HUES64 (cell line): ENCODE measurements at regions not wholly inside any gene's neighbourhood (a gene's known extent, or its start where the extent isn't known, plus 50 kb on each side); places are given as distances from the start of the nearest gene placed in this dataset.
"Not testable (repeated sequence)": the region's sequence is repeated elsewhere in the genome, so short reads cannot be mapped to it uniquely, and the experiment has no call there.

Source experiments
- H3K27ac ChIP-seq: 2 replicates; pipeline ENCODE4 v1.7.0; 2013; ENCODE audit warnings: low read depth, low read length, inconsistent platforms
- H3K27me3 ChIP-seq: 2 replicates; pipeline ENCODE4 v1.6.1; 2013; ENCODE audit warnings: mild to moderate bottlenecking, low read length; ENCODE audit not compliant: insufficient read depth
- H3K36me3 ChIP-seq: 2 replicates; pipeline ENCODE4 v1.6.1; 2013; ENCODE audit warnings: mild to moderate bottlenecking, low read length; ENCODE audit not compliant: insufficient read depth
- H3K4me1 ChIP-seq: 2 replicates; pipeline ENCODE4 v1.6.1; 2013; ENCODE audit warnings: mild to moderate bottlenecking, low read length, moderate library complexity; ENCODE audit not compliant: insufficient read depth
- H3K4me3 ChIP-seq: 2 replicates; pipeline ENCODE4 v1.5.1; 2013; ENCODE audit warnings: mild to moderate bottlenecking, low read length, moderate library complexity
- H3K9ac ChIP-seq: 2 replicates; pipeline ENCODE4 v1.6.1; 2013; ENCODE audit warnings: mild to moderate bottlenecking, low read depth, low read length
- H3K9me3 ChIP-seq: 2 replicates; pipeline ENCODE4 v1.6.1; 2013; ENCODE audit warnings: low read depth, low read length; ENCODE audit not compliant: insufficient read depth
- WGBS: fragments of 150-250, 120-280 bp; methylation state at CpG from one replicate; pipeline ENCODE4 v1.1.7; 2013; ENCODE audit warnings: missing lambda C conversion rate; 5-methylcytosine and 5-hydroxymethylcytosine counted together

DNA sequence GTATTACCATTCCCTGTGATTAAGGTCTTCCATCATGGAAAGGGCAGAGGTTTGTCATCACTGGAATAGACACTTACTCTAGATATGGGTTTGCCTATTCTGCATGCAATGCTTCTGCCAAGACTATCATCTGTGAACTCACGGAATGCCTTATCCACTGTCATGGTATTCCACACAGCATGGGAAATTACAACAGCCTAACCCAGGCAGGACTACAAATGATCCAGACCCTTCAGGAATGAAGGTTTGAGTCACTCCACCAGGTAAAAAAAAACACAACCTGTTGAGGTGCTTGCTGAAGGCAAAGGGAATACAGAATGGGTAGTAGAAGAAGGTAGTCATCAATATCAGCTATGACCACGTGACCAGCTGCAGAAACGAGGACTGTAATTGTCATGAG, 89.0 kb upstream of the RANBP6 start:
- not testable (repeated sequence) for H3K9ac ChIP-seq, H3K27ac ChIP-seq, H3K36me3 ChIP-seq, H3K9me3 ChIP-seq, H3K4me3 ChIP-seq, H3K4me1 ChIP-seq, H3K27me3 ChIP-seq
- 97% methylated on average over 1 of the region's 3 CpGs for WGBS

DNA sequence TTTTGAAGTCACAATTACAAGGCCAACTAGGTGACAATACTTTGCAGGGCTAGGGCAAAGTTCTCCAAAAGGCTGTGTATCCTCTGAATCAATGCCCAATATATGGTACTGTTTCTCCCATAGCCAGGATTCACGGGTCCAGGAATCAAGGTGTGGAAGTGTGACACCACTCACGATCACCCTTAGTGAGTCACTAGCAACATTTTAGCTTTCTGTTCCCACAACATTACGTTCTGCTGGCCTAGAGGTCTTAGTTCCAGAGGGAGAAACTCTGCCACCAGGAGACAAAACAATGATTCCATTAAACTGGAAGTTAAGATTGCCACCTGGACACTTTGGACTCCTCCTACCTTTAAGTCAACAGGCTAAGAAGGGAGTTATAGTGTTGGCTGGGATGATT, 88.5 kb upstream of the RANBP6 start:
- 84% methylated on average over 3 of the region's 3 CpGs for WGBS
- H3K9me3 ChIP-seq, H3K36me3 ChIP-seq, H3K4me1 ChIP-seq, H3K9ac ChIP-seq, H3K4me3 ChIP-seq, H3K27me3 ChIP-seq, H3K27ac ChIP-seq: not testable (repeated sequence)

DNA sequence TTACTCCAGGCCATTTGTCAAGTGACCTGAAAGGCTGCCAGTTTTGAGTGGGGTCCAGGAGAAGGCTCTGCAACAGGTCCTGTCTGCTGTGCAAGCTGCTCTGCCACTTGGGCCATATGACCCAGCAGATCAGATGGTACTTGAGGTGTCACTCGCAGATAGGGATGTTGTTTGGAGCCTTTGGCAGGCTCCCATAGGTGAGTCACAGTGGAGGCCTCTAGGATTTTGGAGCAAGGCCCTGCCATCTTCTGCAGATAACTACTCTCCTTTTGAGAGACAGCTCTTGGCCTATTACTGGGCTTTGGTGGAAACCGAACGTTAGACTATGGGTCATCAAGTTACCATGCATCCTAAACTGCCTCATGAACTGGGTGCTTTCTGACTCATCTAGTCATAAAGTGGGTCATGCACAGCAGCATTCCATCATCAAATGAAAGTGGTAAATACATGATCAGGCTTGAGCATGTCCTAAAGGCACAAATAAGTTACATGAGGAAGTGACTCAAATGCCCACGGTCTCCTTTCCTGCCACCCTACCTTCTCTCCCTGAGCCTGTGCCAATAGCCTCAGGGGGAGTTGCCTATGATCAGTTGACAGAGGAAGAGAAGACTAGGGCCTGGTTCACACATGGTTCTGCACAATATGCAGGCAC, 87.0 kb upstream of the RANBP6 start:
- WGBS, result 94% methylated on average over 4 of the region's 4 CpGs
- H3K4me3 ChIP-seq, H3K9ac ChIP-seq, H3K27me3 ChIP-seq, H3K27ac ChIP-seq, H3K4me1 ChIP-seq, H3K36me3 ChIP-seq, H3K9me3 ChIP-seq: not testable (repeated sequence)

DNA sequence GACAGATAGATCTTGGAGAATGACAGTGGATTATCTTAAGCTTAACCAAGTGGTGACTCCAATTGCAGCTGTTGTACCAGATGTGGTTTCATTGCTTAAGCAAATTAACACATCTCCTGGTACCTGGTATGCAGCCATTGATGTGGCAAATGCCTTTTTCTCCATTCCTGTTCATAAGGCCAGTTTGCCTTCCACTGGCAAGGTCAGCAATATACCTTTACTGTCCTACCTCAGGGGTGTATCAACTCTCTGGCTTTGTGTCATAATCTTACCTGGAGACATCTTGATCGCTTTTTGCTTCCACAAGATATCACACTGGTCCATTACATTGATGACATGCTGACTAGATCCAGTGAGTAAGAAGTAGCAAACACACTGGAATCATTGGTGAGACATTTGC, 86.3 kb upstream of the RANBP6 start:
- not testable (repeated sequence) for H3K9me3 ChIP-seq, H3K4me3 ChIP-seq, H3K9ac ChIP-seq, H3K4me1 ChIP-seq, H3K27me3 ChIP-seq, H3K27ac ChIP-seq, H3K36me3 ChIP-seq
- WGBS, result 96% methylated on average over 1 of the region's 1 CpG

DNA sequence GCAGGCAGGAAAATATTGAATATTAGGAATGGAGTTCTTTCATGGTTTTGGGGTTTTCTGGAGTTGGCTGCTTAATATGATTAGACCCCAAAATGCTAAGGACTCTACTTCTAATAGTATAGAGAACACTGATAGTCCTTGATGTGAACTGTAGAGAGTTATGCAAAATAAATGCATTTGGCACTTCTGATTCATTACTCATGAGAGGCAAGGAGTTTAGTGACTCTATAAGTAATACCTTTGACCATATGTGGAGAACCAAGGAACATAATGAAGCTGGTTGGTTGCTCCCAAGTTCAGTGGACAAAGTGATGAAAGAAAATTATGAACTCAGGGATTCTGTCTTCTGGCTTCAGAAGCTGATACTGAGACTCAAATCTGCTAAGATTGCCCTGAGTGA, 83.9 kb upstream of the RANBP6 start:
- H3K9ac ChIP-seq, H3K27ac ChIP-seq: not testable (repeated sequence)

DNA sequence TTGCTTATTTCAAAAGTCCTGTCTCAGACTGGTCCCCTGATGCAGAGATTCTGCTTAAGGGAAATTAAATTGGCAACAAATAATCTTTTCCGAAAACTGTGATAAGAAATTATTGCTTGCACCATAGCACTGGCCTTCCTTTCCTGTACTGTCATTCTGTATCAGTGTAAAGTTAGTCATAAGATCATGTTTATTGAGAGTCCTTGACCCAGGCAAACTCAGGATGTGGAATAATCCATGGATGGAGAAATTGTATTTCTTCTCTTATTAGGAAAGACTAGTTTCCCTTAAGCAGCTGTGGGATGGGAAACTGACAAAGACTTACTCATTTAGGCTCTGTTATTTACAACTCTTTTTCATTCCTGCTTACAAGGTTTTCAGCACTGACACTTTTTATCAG, 83.0 kb upstream of the RANBP6 start:
- Histone ChIP-seq H3K9ac (no peak overlapping the region), H3K4me1 (no peaks in the 10 kb centered on the region), H3K36me3 (no peaks in the 10 kb centered on the region), H3K4me3 (no peak overlapping the region), H3K9me3 (no peaks in the 10 kb centered on the region), H3K27ac (no peak overlapping the region), H3K27me3 (no peaks in the 10 kb centered on the region)
- WGBS, result 95% methylated on average over 1 of the region's 1 CpG

More for the DNA sequence above, 83.9 kb upstream of the RANBP6 start:
- not testable (repeated sequence) for H3K27me3 ChIP-seq, H3K9me3 ChIP-seq, H3K4me3 ChIP-seq, H3K4me1 ChIP-seq, H3K36me3 ChIP-seq

DNA sequence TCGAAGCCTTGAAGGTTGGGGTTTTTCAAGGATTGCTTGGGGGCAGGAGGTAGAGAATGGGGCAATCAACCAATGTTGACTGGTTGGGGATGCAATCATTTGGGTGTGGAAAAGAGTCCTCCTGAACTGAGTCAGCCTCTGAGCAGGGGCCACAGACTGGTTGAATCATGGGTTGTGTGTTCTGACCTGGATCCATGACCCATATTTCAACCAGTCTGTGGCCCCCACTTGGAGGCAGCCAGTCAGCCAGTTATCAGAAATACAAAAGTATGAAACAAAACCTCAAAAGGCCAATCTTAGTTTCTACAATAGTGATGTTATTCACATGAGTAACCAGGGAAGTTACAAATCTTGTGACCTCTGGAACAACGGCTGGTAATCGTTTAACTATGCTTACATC, 81.4 kb upstream of the RANBP6 start:
- no peaks in the 10 kb centered on the region for H3K36me3 ChIP-seq
- WGBS, result 83% methylated on average over 3 of the region's 3 CpGs

DNA sequence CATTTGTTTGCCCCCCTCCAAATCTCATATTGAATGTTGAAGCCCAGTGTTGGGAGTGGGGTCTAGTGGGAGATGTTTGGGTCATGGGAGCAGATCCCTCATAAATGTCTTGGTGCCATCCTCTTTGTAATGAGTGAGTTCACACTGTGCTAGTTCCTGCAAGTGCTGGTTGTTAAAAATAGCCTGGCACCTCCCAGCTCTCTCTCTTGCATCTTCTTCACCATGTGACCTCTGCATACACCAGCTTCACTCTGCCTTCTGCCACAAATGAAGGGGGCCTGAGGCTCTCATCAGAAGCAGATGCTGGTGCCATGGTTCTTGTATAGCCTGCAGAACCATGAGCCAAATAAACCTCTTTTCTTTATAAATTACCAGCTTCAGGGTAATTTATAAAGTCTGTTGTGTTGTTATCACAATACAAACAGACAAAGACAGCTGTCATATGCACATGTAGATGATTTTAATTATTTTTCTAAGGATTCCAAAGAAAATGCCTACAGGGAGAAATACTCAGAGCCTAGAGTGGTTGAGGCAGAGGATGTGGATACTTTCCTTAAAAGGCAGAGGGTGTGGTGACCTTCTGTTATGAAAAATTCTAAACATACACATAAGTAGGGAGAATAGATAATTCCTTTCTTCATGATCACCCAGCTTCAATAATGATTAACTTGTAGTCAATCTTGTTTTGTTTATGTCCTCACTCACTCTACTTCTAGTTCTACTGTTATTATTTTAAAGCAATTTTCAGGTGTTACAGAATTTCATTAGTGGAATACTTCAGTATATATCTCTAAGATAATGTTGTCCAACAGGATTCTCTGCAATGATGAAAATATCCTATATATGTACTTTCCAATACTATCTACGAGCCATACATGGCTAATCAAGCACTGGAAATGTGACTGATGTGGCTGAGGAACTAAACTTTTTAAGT, 75.1 kb upstream of the RANBP6 start:
- H3K9ac ChIP-seq, result no peak overlapping the region
- H3K27me3 ChIP-seq, result no peaks in the 10 kb centered on the region
- no CpG with 5 or more reads among the region's 1 CpG for WGBS

More for the DNA sequence above, 81.4 kb upstream of the RANBP6 start:
- Histone ChIP-seq H3K4me1 (no peaks in the 10 kb centered on the region), H3K9me3 (no peaks in the 10 kb centered on the region), H3K27me3 (no peaks in the 10 kb centered on the region), H3K27ac (no peak overlapping the region), H3K9ac (no peak overlapping the region), H3K4me3 (no peak overlapping the region)

DNA sequence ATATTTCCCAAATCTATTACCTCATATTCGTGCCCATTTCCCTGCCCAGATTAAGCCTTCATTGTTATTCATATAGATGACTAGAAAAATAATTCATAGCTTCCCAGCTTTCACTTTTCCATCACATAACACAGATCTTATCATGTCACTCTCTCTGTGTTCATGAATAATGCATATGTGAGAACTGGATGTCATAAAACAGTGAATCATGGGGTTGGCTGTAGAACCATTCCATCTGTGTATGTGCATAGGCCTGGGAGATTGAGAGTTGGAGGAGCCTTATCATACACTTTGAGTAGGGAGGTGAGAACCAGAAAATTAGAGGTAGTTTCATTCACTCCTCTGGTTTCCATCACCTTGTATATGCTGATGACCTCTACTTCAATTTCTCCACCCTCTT, 73.9 kb upstream of the RANBP6 start:
- no peak overlapping the region for H3K4me3 ChIP-seq
- no peaks in the 10 kb centered on the region for H3K36me3 ChIP-seq
- no peak overlapping the region for H3K27ac ChIP-seq
- no peaks in the 10 kb centered on the region for H3K27me3 ChIP-seq
- no peaks in the 10 kb centered on the region for H3K9me3 ChIP-seq
- no peaks in the 10 kb centered on the region for H3K4me1 ChIP-seq
- H3K9ac ChIP-seq, result no peak overlapping the region
- WGBS, result 80% methylated on average over 1 of the region's 1 CpG

More for the DNA sequence above, 75.1 kb upstream of the RANBP6 start:
- no peaks in the 10 kb centered on the region for H3K36me3 ChIP-seq
- no peak overlapping the region for H3K4me3 ChIP-seq
- H3K27ac ChIP-seq, result no peak overlapping the region
- H3K9me3 ChIP-seq, result no peaks in the 10 kb centered on the region
- H3K4me1 ChIP-seq, result no peaks in the 10 kb centered on the region

DNA sequence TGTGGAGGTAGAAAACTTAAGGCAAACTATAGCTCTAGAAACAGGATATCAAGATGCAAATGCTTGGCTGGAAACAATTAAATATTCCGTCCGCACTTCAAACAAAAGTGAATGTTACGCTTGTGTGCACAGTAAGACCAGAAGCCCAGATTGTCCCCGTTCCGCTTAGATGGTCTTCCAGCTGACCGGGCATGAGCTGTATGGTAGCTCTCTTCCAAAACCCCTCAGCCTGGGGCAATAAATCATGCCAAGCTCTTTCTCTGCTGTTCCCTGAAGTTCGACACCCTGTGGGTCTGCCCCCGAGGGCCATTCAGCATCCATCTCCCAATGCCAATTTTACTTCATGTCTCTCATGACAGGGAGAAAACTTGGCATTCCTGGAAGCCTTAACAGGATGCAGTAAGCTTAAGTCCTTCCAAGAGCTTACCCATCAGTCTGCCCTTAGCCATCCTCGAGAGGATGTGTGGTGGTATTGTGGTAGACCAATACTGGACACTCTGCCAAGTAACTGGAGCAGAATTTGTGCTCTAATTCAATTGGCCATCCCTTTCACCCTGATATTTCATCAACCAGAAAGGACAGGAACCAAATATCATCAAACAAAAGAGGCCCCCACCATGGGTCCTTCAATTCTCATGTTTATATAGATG, 70.7 kb upstream of the RANBP6 start:
- Histone ChIP-seq H3K9ac (no peak overlapping the region), H3K4me3 (no peak overlapping the region), H3K27ac (no peak overlapping the region), H3K9me3 (no peaks in the 10 kb centered on the region), H3K27me3 (no peaks in the 10 kb centered on the region), H3K36me3 (no peaks in the 10 kb centered on the region), H3K4me1 (peaks cover 3% of the 10 kb centered on the region; the same call in 1 of the 2 replicates)
- 97% methylated on average over 8 of the region's 9 CpGs for WGBS

DNA sequence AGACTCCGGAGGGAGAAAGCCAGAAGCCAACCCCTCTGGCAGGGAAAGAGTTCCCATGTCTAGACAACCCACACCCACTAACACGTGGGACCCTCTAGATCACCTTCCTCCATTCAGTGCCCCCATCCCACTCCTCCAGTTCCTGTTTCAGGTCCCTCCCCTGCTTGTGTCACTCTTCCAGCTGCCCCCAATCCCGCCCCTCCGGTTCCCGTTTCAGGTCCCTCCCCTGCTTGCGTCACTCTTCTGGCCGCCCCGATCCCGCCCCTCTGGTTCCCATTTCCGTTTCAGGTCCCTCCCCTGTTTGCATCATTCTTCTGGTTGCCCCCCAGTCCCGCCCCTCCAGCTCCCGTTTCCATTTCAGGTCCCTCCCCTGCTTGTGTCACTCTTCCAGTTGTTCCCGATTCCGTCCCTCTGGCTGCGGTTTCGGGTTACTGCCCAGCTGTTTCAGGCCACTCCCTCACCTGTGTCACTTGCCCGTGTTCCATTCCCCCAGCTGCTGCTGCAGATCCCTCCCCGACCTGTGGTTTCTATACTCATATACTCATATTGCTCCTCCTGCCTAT, 64.8 kb upstream of the RANBP6 start:
- WGBS, result 6% methylated on average over 18 of the region's 18 CpGs
- H3K4me3 ChIP-seq, result peak overlapping the region; percentile 44
- peaks cover 27% of the 10 kb centered on the region for H3K4me1 ChIP-seq
- H3K9me3 ChIP-seq, result no peaks in the 10 kb centered on the region
- no peaks in the 10 kb centered on the region for H3K27me3 ChIP-seq
- peak overlapping the region; percentile 39 for H3K9ac ChIP-seq
- peak overlapping the region; percentile 82 for H3K27ac ChIP-seq
- H3K36me3 ChIP-seq, result no peaks in the 10 kb centered on the region
